OCI-LY1 (cell line): ENCODE measurements at regions not wholly inside any gene's neighbourhood (a gene's known extent, or its start where the extent isn't known, plus 50 kb on each side); places are given as distances from the start of the nearest gene placed in this dataset.

Experiments used
- EZH2 ChIP-seq: fragments of 200-600 bp; sonication (generic), shearing (Covaris generic); IDR thresholded peaks from 2 replicates; pipeline ENCODE4 v1.8.0; 2017; ENCODE audit warnings: borderline replicate concordance, mixed run types, mild to moderate bottlenecking, antibody characterized with exemption, low read length, moderate library complexity, mixed read lengths
- TF ChIP-seq, protein P1 (sequence below): fragments of 200-600 bp; sonication (generic), shearing (Covaris generic); IDR thresholded peaks from 2 replicates; pipeline ENCODE4 v1.5.1; 2017; ENCODE audit warnings: mild to moderate bottlenecking, antibody characterized with exemption, low read length, moderate library complexity, mixed read lengths

DNA sequence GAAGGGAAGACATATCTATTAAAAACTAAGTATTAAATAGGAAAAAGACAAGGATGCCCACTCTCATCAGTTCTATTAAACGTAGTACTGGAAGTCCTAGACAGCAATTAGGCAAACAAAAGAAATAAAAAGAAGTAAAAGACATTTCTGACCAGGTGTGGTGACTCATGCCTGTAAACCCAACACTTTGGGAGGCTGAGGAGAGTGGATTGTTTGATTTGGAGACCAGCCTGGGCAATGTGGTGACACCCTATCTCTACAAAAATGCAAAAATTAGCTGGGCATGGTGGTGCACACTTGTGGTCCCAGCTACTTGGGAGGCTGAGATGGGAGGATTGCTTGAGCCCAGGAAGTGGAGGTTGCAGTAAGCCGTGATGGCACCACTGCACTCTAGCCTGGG is 1071.8 kb downstream of the FAT4 start:
- TF ChIP-seq, protein P1, sequence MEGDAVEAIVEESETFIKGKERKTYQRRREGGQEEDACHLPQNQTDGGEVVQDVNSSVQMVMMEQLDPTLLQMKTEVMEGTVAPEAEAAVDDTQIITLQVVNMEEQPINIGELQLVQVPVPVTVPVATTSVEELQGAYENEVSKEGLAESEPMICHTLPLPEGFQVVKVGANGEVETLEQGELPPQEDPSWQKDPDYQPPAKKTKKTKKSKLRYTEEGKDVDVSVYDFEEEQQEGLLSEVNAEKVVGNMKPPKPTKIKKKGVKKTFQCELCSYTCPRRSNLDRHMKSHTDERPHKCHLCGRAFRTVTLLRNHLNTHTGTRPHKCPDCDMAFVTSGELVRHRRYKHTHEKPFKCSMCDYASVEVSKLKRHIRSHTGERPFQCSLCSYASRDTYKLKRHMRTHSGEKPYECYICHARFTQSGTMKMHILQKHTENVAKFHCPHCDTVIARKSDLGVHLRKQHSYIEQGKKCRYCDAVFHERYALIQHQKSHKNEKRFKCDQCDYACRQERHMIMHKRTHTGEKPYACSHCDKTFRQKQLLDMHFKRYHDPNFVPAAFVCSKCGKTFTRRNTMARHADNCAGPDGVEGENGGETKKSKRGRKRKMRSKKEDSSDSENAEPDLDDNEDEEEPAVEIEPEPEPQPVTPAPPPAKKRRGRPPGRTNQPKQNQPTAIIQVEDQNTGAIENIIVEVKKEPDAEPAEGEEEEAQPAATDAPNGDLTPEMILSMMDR: no peak
- no peak for TF ChIP-seq EZH2
